Vagina (tissue), 2 donors: ENCODE measurements at regions not wholly inside any gene's neighbourhood (a gene's known extent, or its start where the extent isn't known, plus 50 kb on each side); places are given as distances from the start of the nearest gene placed in this dataset.

Experiments
- DNase-seq, 2 donors: peaks; one replicate each; pipeline ENCODE4 v3.0.0-alpha.2; 2017; ENCODE audit errors: extremely low spot score in 2 of 2
- H3K27ac ChIP-seq: fragments of 200-600 bp; sonication (generic); one replicate; pipeline ENCODE4 v1.5.1; 2019
- H3K27me3 ChIP-seq: fragments of 200-600 bp; sonication (generic); one replicate; pipeline ENCODE4 v1.5.1; 2019
- H3K36me3 ChIP-seq, 2 donors: fragments of 200-600 bp; sonication (generic); one replicate each; pipeline ENCODE4 v1.5.1; 2017 to 2019
- H3K4me1 ChIP-seq: fragments of 200-600 bp; sonication (generic); one replicate; pipeline ENCODE4 v1.5.1; 2019
- H3K4me3 ChIP-seq, 2 donors: fragments of 200-600 bp; sonication (generic); 1 replicate in 1 of 2; 2 replicates in 1 of 2; pipeline ENCODE4 v1.5.1; 2016 to 2019
- H3K9me3 ChIP-seq: fragments of 200-600 bp; sonication (generic); one replicate; pipeline ENCODE4 v1.5.1; 2019
- POLR2A ChIP-seq, 2 donors: fragments of 450-650 bp; IDR thresholded peaks; one replicate each; pipeline ENCODE4 v1.6.1; 2017; ENCODE audit warnings: antibody characterized with exemption in 2 of 2, mild to moderate bottlenecking in 2 of 2, moderate library complexity in 2 of 2
- POLR2AphosphoS5 ChIP-seq, 2 donors: sonication (generic); formaldehyde crosslinking; IDR thresholded peaks; one replicate each; pipeline ENCODE4 v1.9.0; 2017; ENCODE audit warnings: antibody characterized with exemption in 2 of 2, mild to moderate bottlenecking in 2 of 2, low read depth in 1 of 2; ENCODE audit not compliant: insufficient read depth in 1 of 2
- intact Hi-C: fragments of 100-400 bp; cut with DNase I; formaldehyde crosslinking; loops from one replicate; pipeline ENCODE4 v1.15.1; 2023
- TF ChIP-seq, protein P1 (sequence below), 3 experiments: fragments of 450-650 bp in 2 of 3; fragments of 200-600 bp in 1 of 3; sonication (generic) in 1 of 3; IDR thresholded peaks; one replicate each; pipeline ENCODE4 v1.5.1; 2017 to 2019; ENCODE audit warnings: antibody characterized with exemption in 3 of 3, mild to moderate bottlenecking in 2 of 3, moderate library complexity in 2 of 3

- TF ChIP-seq POLR2AphosphoS5 (IDR thresholded peaks at IDR 0.05; ENCODE audit: insufficient read depth in 1 of 2, low read depth in 1 of 2), result no peak
- TF ChIP-seq POLR2A (IDR thresholded peaks at IDR 0.05), result no peak
- TF ChIP-seq, protein P1, sequence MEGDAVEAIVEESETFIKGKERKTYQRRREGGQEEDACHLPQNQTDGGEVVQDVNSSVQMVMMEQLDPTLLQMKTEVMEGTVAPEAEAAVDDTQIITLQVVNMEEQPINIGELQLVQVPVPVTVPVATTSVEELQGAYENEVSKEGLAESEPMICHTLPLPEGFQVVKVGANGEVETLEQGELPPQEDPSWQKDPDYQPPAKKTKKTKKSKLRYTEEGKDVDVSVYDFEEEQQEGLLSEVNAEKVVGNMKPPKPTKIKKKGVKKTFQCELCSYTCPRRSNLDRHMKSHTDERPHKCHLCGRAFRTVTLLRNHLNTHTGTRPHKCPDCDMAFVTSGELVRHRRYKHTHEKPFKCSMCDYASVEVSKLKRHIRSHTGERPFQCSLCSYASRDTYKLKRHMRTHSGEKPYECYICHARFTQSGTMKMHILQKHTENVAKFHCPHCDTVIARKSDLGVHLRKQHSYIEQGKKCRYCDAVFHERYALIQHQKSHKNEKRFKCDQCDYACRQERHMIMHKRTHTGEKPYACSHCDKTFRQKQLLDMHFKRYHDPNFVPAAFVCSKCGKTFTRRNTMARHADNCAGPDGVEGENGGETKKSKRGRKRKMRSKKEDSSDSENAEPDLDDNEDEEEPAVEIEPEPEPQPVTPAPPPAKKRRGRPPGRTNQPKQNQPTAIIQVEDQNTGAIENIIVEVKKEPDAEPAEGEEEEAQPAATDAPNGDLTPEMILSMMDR (IDR thresholded peaks at IDR 0.05), result no peak
- no peaks in the 10 kb centered on the region for H3K36me3 ChIP-seq
- H3K4me1 ChIP-seq, result no peaks in the 10 kb centered on the region
- H3K4me3 ChIP-seq, result no peak overlapping the region
- no peaks in the 10 kb centered on the region for H3K9me3 ChIP-seq
- DNase-seq, result no peak
- no peak overlapping the region for H3K27ac ChIP-seq
- intact Hi-C loops, result no loop called here
- no peaks in the 10 kb centered on the region for H3K27me3 ChIP-seq
Observed at GRCh38 chr12:83985084-83985483, 927.5 kb downstream of the SLC6A15 start.

GRCh38 chr12:83980398-83980797 is 932.2 kb downstream of the SLC6A15 start:
- H3K27ac ChIP-seq, result no peak overlapping the region
- no peaks in the 10 kb centered on the region for H3K4me1 ChIP-seq
- no peaks in the 10 kb centered on the region for H3K27me3 ChIP-seq
- H3K4me3 ChIP-seq, result no peak overlapping the region
- H3K36me3 ChIP-seq, result no peaks in the 10 kb centered on the region
- TF ChIP-seq POLR2AphosphoS5 (IDR thresholded peaks at IDR 0.05; ENCODE audit: insufficient read depth in 1 of 2, low read depth in 1 of 2), result no peak
- TF ChIP-seq, protein P1 (IDR thresholded peaks at IDR 0.05), result no peak
- TF ChIP-seq POLR2A (IDR thresholded peaks at IDR 0.05), result no peak
- intact Hi-C loops, result no loop called here
- DNase-seq, result no peak
- H3K9me3 ChIP-seq, result no peaks in the 10 kb centered on the region

GRCh38 chr12:83979785-83980184 is 932.8 kb downstream of the SLC6A15 start:
- no peaks in the 10 kb centered on the region for H3K9me3 ChIP-seq
- H3K27me3 ChIP-seq, result no peaks in the 10 kb centered on the region
- no peak for DNase-seq
- intact Hi-C loops, result no loop called here
- TF ChIP-seq POLR2A (IDR thresholded peaks at IDR 0.05) (no peak), POLR2AphosphoS5 (IDR thresholded peaks at IDR 0.05; ENCODE audit: insufficient read depth in 1 of 2, low read depth in 1 of 2) (no peak)
- TF ChIP-seq, protein P1 (IDR thresholded peaks at IDR 0.05), result no peak
- no peaks in the 10 kb centered on the region for H3K4me1 ChIP-seq
- H3K27ac ChIP-seq, result no peak overlapping the region
- H3K4me3 ChIP-seq, result no peak overlapping the region
- no peaks in the 10 kb centered on the region for H3K36me3 ChIP-seq

DNA sequence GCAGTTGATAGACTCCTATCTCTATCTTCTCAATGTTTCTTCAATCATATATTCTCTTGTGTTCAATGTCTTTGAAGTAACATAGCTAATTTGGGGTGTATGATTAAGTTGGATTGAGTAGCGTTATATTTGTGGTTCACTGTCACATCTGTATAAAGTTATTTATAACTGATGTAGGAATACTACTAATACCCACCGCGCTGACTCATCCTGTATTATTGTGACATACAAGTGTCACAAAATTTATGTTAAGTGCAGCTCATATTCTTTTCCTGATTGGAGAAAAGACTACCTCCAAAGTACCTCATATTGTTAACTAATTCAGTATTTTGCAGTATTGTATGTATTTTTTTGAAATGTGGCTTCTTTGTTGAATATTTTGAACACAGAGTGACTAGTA is 940.8 kb downstream of the SLC6A15 start:
- DNase-seq, result no peak
- H3K9me3 ChIP-seq, result no peaks in the 10 kb centered on the region
- no peaks in the 10 kb centered on the region for H3K36me3 ChIP-seq
- no peak overlapping the region for H3K27ac ChIP-seq
- H3K4me3 ChIP-seq, result no peak overlapping the region
- H3K27me3 ChIP-seq, result no peaks in the 10 kb centered on the region
- H3K4me1 ChIP-seq, result no peaks in the 10 kb centered on the region
- intact Hi-C loops, result no loop called here
- TF ChIP-seq POLR2A (IDR thresholded peaks at IDR 0.05) (no peak), POLR2AphosphoS5 (IDR thresholded peaks at IDR 0.05; ENCODE audit: insufficient read depth in 1 of 2, low read depth in 1 of 2) (no peak)
- TF ChIP-seq, protein P1 (IDR thresholded peaks at IDR 0.05), result no peak

GRCh38 chr12:83960767-83961166 is 951.8 kb downstream of the SLC6A15 start:
- intact Hi-C loops, result no loop called here
- no peak for DNase-seq
- no peaks in the 10 kb centered on the region for H3K36me3 ChIP-seq
- no peaks in the 10 kb centered on the region for H3K9me3 ChIP-seq
- TF ChIP-seq POLR2A (IDR thresholded peaks at IDR 0.05) (no peak), POLR2AphosphoS5 (IDR thresholded peaks at IDR 0.05; ENCODE audit: insufficient read depth in 1 of 2, low read depth in 1 of 2) (no peak)
- TF ChIP-seq, protein P1 (IDR thresholded peaks at IDR 0.05), result no peak
- H3K27me3 ChIP-seq, result no peaks in the 10 kb centered on the region
- no peak overlapping the region for H3K4me3 ChIP-seq
- H3K27ac ChIP-seq, result no peak overlapping the region
- H3K4me1 ChIP-seq, result no peaks in the 10 kb centered on the region
